Smooth muscle cell (in vitro differentiated cells): ENCODE measurements at regions not wholly inside any gene's neighbourhood (a gene's known extent, or its start where the extent isn't known, plus 50 kb on each side); places are given as distances from the start of the nearest gene placed in this dataset.

ENCODE experiments used
- DNase-seq: peaks from one replicate; lab custom pipeline; 2025; ENCODE audit not compliant: unreplicated experiment; lab: John Stamatoyannopoulos, UW
- H2AFZ ChIP-seq: fragments of 200-600 bp; sonication (generic); 2 replicates; pipeline ENCODE4 v1.6.0; 2016; ENCODE audit warnings: antibody characterized with exemption, low read depth, mild to moderate bottlenecking
- H3F3A ChIP-seq: fragments of 200-600 bp; sonication (generic); 2 replicates; pipeline ENCODE4 v1.6.0; 2017; ENCODE audit warnings: antibody characterized with exemption, low read depth
- H3K27ac ChIP-seq: fragments of 200-600 bp; sonication (generic); 2 replicates; pipeline ENCODE4 v1.5.1; 2016; ENCODE audit warnings: low read depth, mild to moderate bottlenecking
- H3K27me3 ChIP-seq: fragments of 200-600 bp; sonication (generic); 2 replicates; pipeline ENCODE4 v1.6.1; 2016; ENCODE audit warnings: low read depth, mild to moderate bottlenecking
- H3K36me3 ChIP-seq: fragments of 200-600 bp; sonication (generic); 2 replicates; pipeline ENCODE4 v1.5.1; 2016; ENCODE audit warnings: low read depth
- H3K4me1 ChIP-seq: fragments of 200-600 bp; sonication (generic); 2 replicates; pipeline ENCODE4 v1.5.1; 2016; ENCODE audit warnings: low read depth
- H3K4me2 ChIP-seq: fragments of 200-600 bp; sonication (generic); 2 replicates; pipeline ENCODE4 v1.6.0; 2016; ENCODE audit warnings: mild to moderate bottlenecking
- H3K4me3 ChIP-seq: fragments of 200-600 bp; sonication (generic); 2 replicates; pipeline ENCODE4 v1.5.1; 2016; ENCODE audit warnings: mild to moderate bottlenecking
- H3K79me2 ChIP-seq: fragments of 200-600 bp; sonication (generic); 2 replicates; pipeline ENCODE4 v1.6.0; 2016; ENCODE audit warnings: low read depth, mild to moderate bottlenecking
- H3K9ac ChIP-seq: fragments of 200-600 bp; sonication (generic); 2 replicates; pipeline ENCODE4 v1.6.0; 2016; ENCODE audit warnings: low read depth
- H3K9me3 ChIP-seq: fragments of 200-600 bp; sonication (generic); replicated peaks from 2 replicates; pipeline ENCODE4 v1.5.1; 2016; ENCODE audit warnings: low read depth
- H4K20me1 ChIP-seq: fragments of 200-600 bp; sonication (generic); 2 replicates; pipeline ENCODE4 v1.6.0; 2016; ENCODE audit warnings: low read depth
- WGBS: methylation state at CpG from one replicate; pipeline ENCODE4 v1.1.7; 2016; ENCODE audit warnings: low lambda C conversion rate; 5-methylcytosine and 5-hydroxymethylcytosine counted together
- TF ChIP-seq, protein P1 (sequence below): fragments of 200-600 bp; sonication (generic); IDR thresholded peaks from 2 replicates; pipeline ENCODE4 v1.5.1; 2017; ENCODE audit warnings: borderline replicate concordance, mild to moderate bottlenecking, antibody characterized with exemption; ENCODE audit not compliant: insufficient read depth, poor library complexity, severe bottlenecking

DNA sequence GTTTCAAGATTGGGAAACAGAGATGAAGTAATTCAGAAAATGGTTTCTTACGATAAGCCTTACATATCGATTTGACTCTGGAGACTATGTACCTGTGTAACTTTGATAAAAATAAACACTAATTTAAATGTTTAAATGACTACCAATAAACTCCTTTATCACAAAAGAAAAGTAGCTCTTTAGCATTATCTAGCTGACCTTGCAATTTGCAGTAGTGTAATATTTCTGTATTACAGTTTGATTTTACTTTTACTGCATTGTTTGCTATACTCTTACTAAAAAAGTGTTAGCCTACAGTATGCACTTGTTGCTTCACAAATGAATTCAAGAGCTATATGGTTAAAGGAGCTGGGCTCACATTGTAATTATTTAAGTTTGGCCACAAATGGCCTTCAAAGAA, 77.8 kb upstream of the ZNF804B start:
- 92% methylated on average over 2 of the region's 2 CpGs for WGBS
- no peaks in the 10 kb centered on the region for H3K9me3 ChIP-seq

DNA sequence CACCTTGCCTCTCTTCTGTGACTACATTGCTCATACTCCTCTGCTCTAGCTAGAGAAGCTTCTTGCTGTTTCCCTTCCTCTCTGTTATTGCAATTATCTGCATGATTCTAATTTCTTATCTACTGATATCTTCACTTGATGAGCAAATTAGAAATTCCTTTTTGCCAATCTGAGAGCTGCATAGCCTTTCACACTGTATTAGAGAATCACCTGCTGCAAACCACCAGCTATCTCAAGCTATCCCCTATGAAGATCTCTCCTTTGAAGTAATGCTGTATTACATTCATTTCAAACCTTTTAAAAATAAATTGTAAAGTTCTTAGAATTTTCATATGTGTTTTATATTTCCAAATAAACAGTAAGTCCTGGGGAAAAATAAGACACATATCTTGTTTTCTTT, 89.0 kb upstream of the ZNF804B start:
- H3K79me2 ChIP-seq = no peaks in the 10 kb centered on the region
- TF ChIP-seq, protein P1, sequence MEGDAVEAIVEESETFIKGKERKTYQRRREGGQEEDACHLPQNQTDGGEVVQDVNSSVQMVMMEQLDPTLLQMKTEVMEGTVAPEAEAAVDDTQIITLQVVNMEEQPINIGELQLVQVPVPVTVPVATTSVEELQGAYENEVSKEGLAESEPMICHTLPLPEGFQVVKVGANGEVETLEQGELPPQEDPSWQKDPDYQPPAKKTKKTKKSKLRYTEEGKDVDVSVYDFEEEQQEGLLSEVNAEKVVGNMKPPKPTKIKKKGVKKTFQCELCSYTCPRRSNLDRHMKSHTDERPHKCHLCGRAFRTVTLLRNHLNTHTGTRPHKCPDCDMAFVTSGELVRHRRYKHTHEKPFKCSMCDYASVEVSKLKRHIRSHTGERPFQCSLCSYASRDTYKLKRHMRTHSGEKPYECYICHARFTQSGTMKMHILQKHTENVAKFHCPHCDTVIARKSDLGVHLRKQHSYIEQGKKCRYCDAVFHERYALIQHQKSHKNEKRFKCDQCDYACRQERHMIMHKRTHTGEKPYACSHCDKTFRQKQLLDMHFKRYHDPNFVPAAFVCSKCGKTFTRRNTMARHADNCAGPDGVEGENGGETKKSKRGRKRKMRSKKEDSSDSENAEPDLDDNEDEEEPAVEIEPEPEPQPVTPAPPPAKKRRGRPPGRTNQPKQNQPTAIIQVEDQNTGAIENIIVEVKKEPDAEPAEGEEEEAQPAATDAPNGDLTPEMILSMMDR = no peak
- H3K4me2 ChIP-seq = no peak overlapping the region
- H2AFZ ChIP-seq = no peak overlapping the region
- no peak for DNase-seq
- no peaks in the 10 kb centered on the region for H3F3A ChIP-seq
- H3K27ac ChIP-seq = no peak overlapping the region
- H3K36me3 ChIP-seq = no peaks in the 10 kb centered on the region
- H3K4me3 ChIP-seq = no peak overlapping the region
- H3K9ac ChIP-seq = no peak overlapping the region
- no peaks in the 10 kb centered on the region for H3K9me3 ChIP-seq
- no peaks in the 10 kb centered on the region for H4K20me1 ChIP-seq
- no peaks in the 10 kb centered on the region for H3K4me1 ChIP-seq
- no peaks in the 10 kb centered on the region for H3K27me3 ChIP-seq

More for the DNA sequence above, 77.8 kb upstream of the ZNF804B start:
- TF ChIP-seq, protein P1 = no peak
- DNase-seq = no peak
- Histone ChIP-seq H3K4me3 (no peak overlapping the region), H2AFZ (no peak overlapping the region), H3K79me2 (no peaks in the 10 kb centered on the region), H3K4me2 (no peak overlapping the region), H3K4me1 (no peaks in the 10 kb centered on the region), H3K27me3 (no peaks in the 10 kb centered on the region), H3K9ac (no peak overlapping the region), H3K27ac (no peak overlapping the region), H3K36me3 (no peaks in the 10 kb centered on the region), H4K20me1 (no peaks in the 10 kb centered on the region), H3F3A (no peaks in the 10 kb centered on the region)

DNA sequence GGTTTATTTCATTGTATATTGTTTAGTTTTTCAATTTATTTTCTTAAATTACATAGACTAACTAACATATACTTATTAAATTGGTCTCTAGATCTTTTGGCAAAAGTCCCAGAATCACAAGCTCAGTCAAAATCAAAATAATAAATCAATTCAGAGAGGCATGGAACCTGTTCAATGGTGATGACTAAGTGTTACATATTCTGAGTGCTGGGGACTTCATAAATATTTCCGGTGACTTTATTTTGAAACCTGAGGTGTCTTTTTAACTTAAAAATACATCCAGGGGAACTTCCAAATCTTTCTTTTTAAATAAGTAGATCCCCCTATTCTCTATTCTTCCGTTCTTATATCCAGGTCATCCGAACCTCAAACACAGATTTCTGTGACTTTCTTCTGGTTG, 89.6 kb upstream of the ZNF804B start:
- TF ChIP-seq, protein P1 = no peak
- Histone ChIP-seq H2AFZ (no peak overlapping the region), H3K27ac (no peak overlapping the region), H3K9me3 (no peaks in the 10 kb centered on the region), H3K27me3 (no peaks in the 10 kb centered on the region), H3K4me3 (no peak overlapping the region), H3F3A (no peaks in the 10 kb centered on the region), H3K4me2 (no peak overlapping the region), H3K79me2 (no peaks in the 10 kb centered on the region), H3K36me3 (no peaks in the 10 kb centered on the region), H3K9ac (no peak overlapping the region), H3K4me1 (no peaks in the 10 kb centered on the region), H4K20me1 (no peaks in the 10 kb centered on the region)
- WGBS = 77% methylated on average over 3 of the region's 3 CpGs
- DNase-seq = no peak

DNA sequence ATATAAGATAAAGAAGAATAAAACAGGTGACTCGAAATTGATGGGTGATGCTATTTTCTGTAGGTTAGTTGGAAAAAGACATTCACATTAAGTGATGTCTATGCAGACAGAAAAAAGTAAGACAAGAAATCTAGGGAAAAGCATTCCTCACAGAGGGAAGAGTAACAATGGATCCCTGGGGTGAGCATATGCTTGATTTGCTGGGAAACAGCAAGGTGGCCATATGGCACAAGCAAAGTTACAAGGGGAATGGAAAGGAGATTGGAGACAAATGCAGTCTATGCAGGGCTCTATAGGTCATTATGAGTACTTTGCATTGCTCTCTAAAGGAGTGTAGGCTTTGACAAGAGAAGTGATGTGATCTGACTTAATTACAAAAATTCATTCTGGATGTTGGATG, 90.9 kb upstream of the ZNF804B start:
- Histone ChIP-seq H3K36me3 (no peaks in the 10 kb centered on the region), H3K79me2 (no peaks in the 10 kb centered on the region), H3K9ac (no peak overlapping the region), H3K4me1 (no peaks in the 10 kb centered on the region), H3K4me3 (no peak overlapping the region), H3K4me2 (no peak overlapping the region), H4K20me1 (no peaks in the 10 kb centered on the region), H2AFZ (no peak overlapping the region), H3K27ac (no peak overlapping the region), H3K27me3 (no peaks in the 10 kb centered on the region), H3F3A (no peaks in the 10 kb centered on the region), H3K9me3 (no peaks in the 10 kb centered on the region)
- TF ChIP-seq, protein P1 = no peak
- WGBS = 77% methylated on average over 1 of the region's 1 CpG
- DNase-seq = no peak
